Tibial nerve (tissue), 4 donors: ENCODE measurements at regions not wholly inside any gene's neighbourhood (a gene's known extent, or its start where the extent isn't known, plus 50 kb on each side); places are given as distances from the start of the nearest gene placed in this dataset.

Source experiments
- DNase-seq, 2 donors: peaks; one replicate each; pipeline ENCODE4 v3.0.0-alpha.2; 2019; ENCODE audit warnings: low spot score in 2 of 2
- H3K27ac ChIP-seq, 4 donors: fragments of 200-600 bp; sonication (generic) in 3 of 4; one replicate each; pipeline ENCODE4 v1.5.1; 2017 to 2019; ENCODE audit warnings: mild to moderate bottlenecking in 1 of 4
- H3K27me3 ChIP-seq, 2 donors: fragments of 200-600 bp; sonication (generic) in 1 of 2; one replicate each; pipeline versions ENCODE4 v1.5.1 to v1.6.0; 2017 to 2019
- H3K36me3 ChIP-seq, 3 donors: fragments of 200-600 bp; sonication (generic); one replicate each; pipeline ENCODE4 v1.5.1; 2018 to 2019
- H3K4me1 ChIP-seq, 4 donors: fragments of 200-600 bp; sonication (generic) in 3 of 4; one replicate each; pipeline ENCODE4 v1.5.1; 2017 to 2019
- H3K4me3 ChIP-seq, 4 donors: fragments of 200-600 bp; sonication (generic) in 3 of 4; one replicate each; pipeline ENCODE4 v1.5.1; 2017 to 2019; ENCODE audit warnings: mild to moderate bottlenecking in 1 of 4, moderate library complexity in 1 of 4
- H3K9me3 ChIP-seq, 4 donors: fragments of 200-600 bp; sonication (generic) in 3 of 4; one replicate each; pipeline ENCODE4 v1.5.1; 2017 to 2019
- CTCF ChIP-seq, 5 experiments: fragments of 200-600 bp in 3 of 5; fragments of 450-650 bp in 2 of 5; sonication (generic) in 3 of 5; IDR thresholded peaks; one replicate each; pipeline ENCODE4 v1.5.1; 2016 to 2019; ENCODE audit warnings: antibody characterized with exemption in 5 of 5, mild to moderate bottlenecking in 3 of 5, moderate library complexity in 2 of 5
- EP300 ChIP-seq, 2 donors: sonication (generic); formaldehyde crosslinking; IDR thresholded peaks; one replicate each; pipeline ENCODE4 v1.6.1; 2017; ENCODE audit warnings: antibody characterized with exemption in 2 of 2, mild to moderate bottlenecking in 1 of 2
- POLR2A ChIP-seq, 2 donors: fragments of 450-650 bp; IDR thresholded peaks; one replicate each; pipeline ENCODE4 v1.6.1; 2017; ENCODE audit warnings: antibody characterized with exemption in 2 of 2, mild to moderate bottlenecking in 2 of 2, moderate library complexity in 2 of 2
- WGBS, 2 donors: methylation state at CpG; one replicate each; pipeline ENCODE4 v1.1.5; 2018; 5-methylcytosine and 5-hydroxymethylcytosine counted together

DNA sequence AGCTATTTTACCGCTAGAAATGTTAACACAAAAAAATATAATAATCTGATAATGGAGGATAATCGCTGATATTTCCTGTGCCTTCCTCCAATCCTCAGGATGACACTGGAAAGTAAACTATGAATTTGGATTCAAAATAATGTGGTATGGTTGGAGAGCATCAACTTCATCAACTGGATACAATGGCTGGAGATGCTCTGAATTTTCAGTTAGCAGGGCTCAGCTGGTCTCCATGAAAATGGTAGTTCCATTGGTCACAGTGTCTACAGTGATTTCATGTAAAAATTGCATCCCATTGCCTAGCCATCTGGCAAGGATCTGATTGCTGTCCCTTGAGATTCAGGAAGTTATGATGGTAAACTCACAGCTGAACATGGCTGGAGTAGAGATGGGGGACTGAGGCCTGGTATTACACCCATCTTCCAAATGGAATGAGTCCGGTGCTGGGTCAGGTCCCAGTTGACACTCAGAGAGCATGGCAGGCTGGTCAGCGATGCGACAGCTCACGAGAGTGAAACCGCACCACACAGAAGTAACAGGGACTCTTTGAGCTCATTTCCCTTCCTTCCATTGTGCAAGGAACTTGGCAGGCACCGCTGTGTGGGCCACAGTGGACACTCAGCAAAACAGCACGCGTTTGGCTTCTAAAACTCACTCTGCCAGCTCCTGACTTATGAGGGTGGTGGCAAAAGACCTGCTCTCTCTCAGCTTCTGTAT, 142.4 kb upstream of the TNFAIP3 start:
- 75 to 81% methylated on average over 10 of the region's 10 CpGs for WGBS, 2 donors
- H3K4me1 ChIP-seq, result peaks cover 0 to 9% (median 3%) of the 10 kb centered on the region in 4 donors
- H3K4me3 ChIP-seq, result no peak overlapping the region
- DNase-seq, result peak in 1 of 2 donors; percentile 29
- no peaks in the 10 kb centered on the region for H3K27me3 ChIP-seq
- TF ChIP-seq POLR2A (IDR thresholded peaks at IDR 0.05) (no peak), EP300 (IDR thresholded peaks at IDR 0.05) (peak in 1 of 2 donors; percentile 42), CTCF (IDR thresholded peaks at IDR 0.05) (no peak)
- no peaks in the 10 kb centered on the region for H3K36me3 ChIP-seq
- peak overlapping the region in 1 of 4 donors; percentile 35 for H3K27ac ChIP-seq
- H3K9me3 ChIP-seq, result no peaks in the 10 kb centered on the region

GRCh38 chr6:137725949-137726348, 141.1 kb upstream of the TNFAIP3 start:
- Histone ChIP-seq H3K4me1 (peaks cover 0 to 9% (median 3%) of the 10 kb centered on the region in 4 donors), H3K27me3 (no peaks in the 10 kb centered on the region), H3K9me3 (no peaks in the 10 kb centered on the region), H3K36me3 (no peaks in the 10 kb centered on the region), H3K27ac (no peak overlapping the region), H3K4me3 (no peak overlapping the region)
- no peak for DNase-seq
- 89 to 97% methylated on average over 2 of the region's 2 CpGs for WGBS, 2 donors
- TF ChIP-seq CTCF (IDR thresholded peaks at IDR 0.05) (no peak), POLR2A (IDR thresholded peaks at IDR 0.05) (no peak), EP300 (IDR thresholded peaks at IDR 0.05) (no peak)

GRCh38 chr6:137726582-137726981, 140.5 kb upstream of the TNFAIP3 start:
- H3K4me3 ChIP-seq, result no peak overlapping the region
- no peaks in the 10 kb centered on the region for H3K9me3 ChIP-seq
- no peak for DNase-seq
- no peaks in the 10 kb centered on the region for H3K36me3 ChIP-seq
- no peak overlapping the region for H3K27ac ChIP-seq
- 100% methylated on average over 1 of the region's 1 CpG for WGBS, 2 donors
- H3K4me1 ChIP-seq, result peaks cover 0 to 12% (median 3%) of the 10 kb centered on the region in 4 donors
- no peaks in the 10 kb centered on the region for H3K27me3 ChIP-seq
- TF ChIP-seq CTCF (IDR thresholded peaks at IDR 0.05) (no peak), EP300 (IDR thresholded peaks at IDR 0.05) (no peak), POLR2A (IDR thresholded peaks at IDR 0.05) (no peak)

DNA sequence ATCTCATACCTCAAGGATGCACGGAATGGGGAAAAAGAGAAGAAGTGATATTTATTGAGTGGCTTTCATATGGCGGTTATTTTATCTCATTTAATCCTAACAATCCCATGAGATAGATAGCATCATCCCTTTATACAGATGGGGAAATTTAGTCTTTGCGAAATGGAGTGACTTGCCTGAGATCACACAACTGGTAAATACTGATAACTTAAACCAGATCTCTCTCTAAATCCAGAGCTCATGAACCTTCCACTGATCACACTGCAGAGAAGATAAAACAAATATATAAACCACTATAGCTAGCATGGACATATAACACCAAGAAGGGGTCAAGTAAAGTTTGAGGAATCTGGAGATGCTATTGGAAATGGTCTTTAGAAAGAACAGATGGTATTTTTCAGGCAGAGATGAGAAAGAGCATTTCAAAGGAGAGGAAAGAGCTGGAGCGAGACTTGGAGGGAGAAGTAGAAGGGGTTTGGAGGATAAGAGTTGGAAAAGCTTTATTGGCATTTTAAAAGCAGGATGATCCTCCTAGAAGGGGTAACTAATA, 139.8 kb upstream of the TNFAIP3 start:
- Histone ChIP-seq H3K36me3 (no peaks in the 10 kb centered on the region), H3K27ac (no peak overlapping the region), H3K4me1 (peaks cover 0 to 18% (median 5%) of the 10 kb centered on the region in 4 donors), H3K9me3 (no peaks in the 10 kb centered on the region), H3K27me3 (no peaks in the 10 kb centered on the region), H3K4me3 (no peak overlapping the region)
- WGBS, 2 donors, result 92 to 94% methylated on average over 4 of the region's 4 CpGs
- DNase-seq, result no peak
- TF ChIP-seq CTCF (IDR thresholded peaks at IDR 0.05), result no peak
- TF ChIP-seq POLR2A (IDR thresholded peaks at IDR 0.05), result no peak
- TF ChIP-seq EP300 (IDR thresholded peaks at IDR 0.05), result no peak
